Parathyroid adenoma (tissue), 2 donors: ENCODE measurements at regions not wholly inside any gene's neighbourhood (a gene's known extent, or its start where the extent isn't known, plus 50 kb on each side); places are given as distances from the start of the nearest gene placed in this dataset.

ENCODE experiments used
- H2AFZ ChIP-seq: fragments of 300-600 bp; sonication (generic); one replicate; pipeline ENCODE4 v1.7.0; 2017; ENCODE audit warnings: antibody characterized with exemption, mild to moderate bottlenecking
- H3K27ac ChIP-seq: fragments of 300-600 bp; sonication (generic); one replicate; pipeline ENCODE4 v1.7.0; 2017
- H3K27me3 ChIP-seq: fragments of 300-600 bp; sonication (generic); one replicate; pipeline ENCODE4 v1.7.0; 2017; ENCODE audit warnings: low read length; ENCODE audit not compliant: control insufficient read depth, insufficient read depth
- H3K36me3 ChIP-seq: fragments of 300-600 bp; sonication (generic); one replicate; pipeline ENCODE4 v1.7.0; 2017; ENCODE audit warnings: low read length; ENCODE audit not compliant: control insufficient read depth, insufficient read depth
- H3K4me1 ChIP-seq: fragments of 300-600 bp; sonication (generic); one replicate; pipeline ENCODE4 v1.7.0; 2017; ENCODE audit warnings: control low read depth
- H3K4me2 ChIP-seq: fragments of 300-600 bp; sonication (generic); one replicate; pipeline ENCODE4 v1.7.0; 2017; ENCODE audit warnings: low read length
- H3K4me3 ChIP-seq: fragments of 300-600 bp; sonication (generic); one replicate; pipeline ENCODE4 v1.7.0; 2017; ENCODE audit warnings: low read depth, low read length
- H3K79me2 ChIP-seq: fragments of 300-600 bp; sonication (generic); one replicate; pipeline ENCODE4 v1.7.0; 2017; ENCODE audit warnings: control low read depth
- H3K9ac ChIP-seq: fragments of 300-600 bp; sonication (generic); one replicate; pipeline ENCODE4 v1.7.0; 2017; ENCODE audit warnings: mild to moderate bottlenecking
- H3K9me3 ChIP-seq: fragments of 300-600 bp; sonication (generic); one replicate; pipeline ENCODE4 v1.7.0; 2017; ENCODE audit warnings: low read length; ENCODE audit not compliant: control insufficient read depth
- CTCF ChIP-seq: fragments of 300-600 bp; sonication (generic); IDR thresholded peaks from one replicate; pipeline ENCODE4 v1.7.0; 2017; ENCODE audit warnings: antibody characterized with exemption, mild to moderate bottlenecking
- donor health status: primary hyperparathyroidism.

- Histone ChIP-seq H3K4me2 (no peak overlapping the region), H3K4me3 (no peak overlapping the region), H3K9me3 (no peaks in the 10 kb centered on the region), H3K9ac (no peak overlapping the region), H3K36me3 (no peaks in the 10 kb centered on the region), H3K27me3 (no peaks in the 10 kb centered on the region), H3K4me1 (no peaks in the 10 kb centered on the region), H3K79me2 (no peaks in the 10 kb centered on the region), H2AFZ (no peak overlapping the region), H3K27ac (no peak overlapping the region)
- no peak for TF ChIP-seq CTCF
These were observed 330.8 kb upstream of the RSPO3 start for GRCh38 chr6:126787635-126788034.

GRCh38 chr6:126788861-126789365 is 329.6 kb upstream of the RSPO3 start:
- Histone ChIP-seq H3K27me3 (no peaks in the 10 kb centered on the region), H3K27ac (no peak overlapping the region), H2AFZ (no peak overlapping the region), H3K79me2 (no peaks in the 10 kb centered on the region), H3K4me2 (no peak overlapping the region), H3K9ac (no peak overlapping the region), H3K9me3 (no peaks in the 10 kb centered on the region), H3K4me1 (no peaks in the 10 kb centered on the region), H3K4me3 (no peak overlapping the region), H3K36me3 (no peaks in the 10 kb centered on the region)
- TF ChIP-seq CTCF = no peak

GRCh38 chr6:126792340-126793085 is 326.0 kb upstream of the RSPO3 start:
- Histone ChIP-seq H2AFZ (no peak overlapping the region), H3K27ac (no peak overlapping the region), H3K4me3 (no peak overlapping the region), H3K4me1 (no peaks in the 10 kb centered on the region), H3K27me3 (no peaks in the 10 kb centered on the region), H3K79me2 (no peaks in the 10 kb centered on the region), H3K9me3 (no peaks in the 10 kb centered on the region), H3K9ac (no peak overlapping the region), H3K4me2 (no peak overlapping the region), H3K36me3 (no peaks in the 10 kb centered on the region)
- TF ChIP-seq CTCF = no peak

GRCh38 chr6:126795161-126795560 is 323.3 kb upstream of the RSPO3 start:
- H3K36me3 ChIP-seq = no peaks in the 10 kb centered on the region

More at GRCh38 chr6:126795161-126795560, 323.3 kb upstream of the RSPO3 start:
- Histone ChIP-seq H3K79me2 (no peaks in the 10 kb centered on the region), H3K4me1 (no peaks in the 10 kb centered on the region), H3K27ac (no peak overlapping the region), H3K4me2 (no peak overlapping the region), H3K9ac (no peak overlapping the region), H3K27me3 (no peaks in the 10 kb centered on the region), H2AFZ (no peak overlapping the region), H3K4me3 (no peak overlapping the region), H3K9me3 (no peaks in the 10 kb centered on the region)
- TF ChIP-seq CTCF = no peak
